NCI-H526 treated with DMSO at 0.1 percent for 48 hours (cell line): ENCODE measurements at regions not wholly inside any gene's neighbourhood (a gene's known extent, or its start where the extent isn't known, plus 50 kb on each side); places are given as distances from the start of the nearest gene placed in this dataset.
"Not testable (repeated sequence)": the region's sequence is repeated elsewhere in the genome, so short reads cannot be mapped to it uniquely, and the experiment has no call there.

ENCODE experiments used
- DNase-seq: peaks from one replicate; lab custom pipeline; 2025; lab: John Stamatoyannopoulos, UW

- DNase-seq: no peak
These were observed 171.8 kb upstream of the WSCD1 start for GRCh38 chr17:5898406-5898805.

GRCh38 chr17:5899496-5900195 is 170.5 kb upstream of the WSCD1 start:
- DNase-seq: no peak

- DNase-seq: no peak
These were observed 168.4 kb upstream of the WSCD1 start for GRCh38 chr17:5901731-5902130.

GRCh38 chr17:5902181-5903140 is 167.7 kb upstream of the WSCD1 start:
- DNase-seq: no peak

- no peak for DNase-seq
These were observed 158.3 kb upstream of the WSCD1 start for GRCh38 chr17:5911919-5912318.

GRCh38 chr17:5913032-5913531 is 157.1 kb upstream of the WSCD1 start:
- no peak for DNase-seq

GRCh38 chr17:5913641-5914040 is 156.5 kb upstream of the WSCD1 start:
- no peak for DNase-seq

- no peak for DNase-seq
These were observed 154.8 kb upstream of the WSCD1 start for GRCh38 chr17:5915337-5915736.

GRCh38 chr17:5919089-5919488 is 151.1 kb upstream of the WSCD1 start:
- DNase-seq: no peak

- DNase-seq: no peak
These were observed 148.5 kb upstream of the WSCD1 start for GRCh38 chr17:5921512-5922282.

- no peak for DNase-seq
These were observed 147.7 kb upstream of the WSCD1 start for GRCh38 chr17:5922476-5922875.

GRCh38 chr17:5929721-5930120 is 140.5 kb upstream of the WSCD1 start:
- no peak for DNase-seq

GRCh38 chr17:5930555-5930954 is 139.6 kb upstream of the WSCD1 start:
- DNase-seq: not testable (repeated sequence)

- no peak for DNase-seq
These were observed 138.6 kb upstream of the WSCD1 start for GRCh38 chr17:5931616-5932015.

GRCh38 chr17:5933430-5933829 is 136.7 kb upstream of the WSCD1 start:
- no peak for DNase-seq

- no peak for DNase-seq
These were observed 128.9 kb upstream of the WSCD1 start for GRCh38 chr17:5941258-5941657.

GRCh38 chr17:5942687-5943086 is 127.5 kb upstream of the WSCD1 start:
- no peak for DNase-seq

GRCh38 chr17:5943232-5943631 is 126.9 kb upstream of the WSCD1 start:
- DNase-seq: no peak

- no peak for DNase-seq
These were observed 126.2 kb upstream of the WSCD1 start for GRCh38 chr17:5943982-5944381.

- no peak for DNase-seq
These were observed 122.4 kb upstream of the WSCD1 start for GRCh38 chr17:5947701-5948180.

GRCh38 chr17:5948811-5949210 is 121.4 kb upstream of the WSCD1 start:
- no peak for DNase-seq

GRCh38 chr17:5950878-5951277 is 119.3 kb upstream of the WSCD1 start:
- DNase-seq: no peak
